ENCODE measurements at regions not wholly inside any gene's neighbourhood (a gene's known extent, or its start where the extent isn't known, plus 50 kb on each side); places are given as distances from the start of the nearest gene placed in this dataset.

DNA sequence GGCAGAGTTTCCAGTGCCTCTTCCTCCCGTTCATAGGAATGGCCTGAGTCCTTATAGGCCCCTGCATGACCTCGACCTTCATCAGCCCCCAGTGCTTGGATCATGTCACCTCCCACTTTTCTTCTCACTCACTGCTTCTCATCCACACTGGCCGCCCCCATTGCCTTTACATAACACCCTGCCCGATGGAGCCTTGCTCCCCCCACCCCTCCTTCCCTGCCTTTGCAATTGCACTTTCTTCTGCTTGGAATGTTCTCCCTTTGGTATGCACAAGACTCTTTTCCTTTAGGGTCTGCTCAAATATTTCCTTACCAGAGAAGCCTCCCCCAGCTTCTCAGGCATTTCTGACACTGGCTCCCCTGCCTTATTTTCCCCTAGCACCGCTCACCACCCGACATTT, 125.2 kb upstream of the KCNJ6 start:
- ChIA-PET CTCF (no interaction called here), POLR2A (no interaction called here)
- no peak for DNase-seq (ENCODE audit: extremely low spot score)
- TF ChIP-seq HDGF (IDR thresholded peaks at IDR 0.05; ENCODE audit: borderline replicate concordance) (no peak), BHLHE40 (IDR thresholded peaks at IDR 0.05; ENCODE audit: borderline replicate concordance) (no peak), FOXM1 (IDR thresholded peaks at IDR 0.05; ENCODE audit: borderline replicate concordance) (no peak)

DNA sequence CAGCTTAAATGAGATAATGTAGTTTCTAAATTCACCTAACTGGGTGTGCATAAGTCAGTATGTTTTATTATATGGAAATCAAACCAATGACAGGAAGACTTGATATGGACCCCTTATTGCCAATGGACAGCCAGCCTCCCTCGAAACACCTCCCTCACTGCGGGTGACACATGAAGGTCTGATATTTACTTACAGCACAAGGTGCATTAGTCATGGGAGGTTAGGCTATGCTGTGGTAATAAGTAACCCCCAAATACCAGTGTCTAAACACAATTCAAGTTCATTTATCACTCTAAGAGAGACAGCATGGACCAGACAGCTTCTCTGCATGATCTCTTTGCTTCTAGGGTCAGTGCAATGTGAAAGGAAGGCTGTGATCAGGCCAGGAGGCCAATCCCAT, 126.0 kb upstream of the KCNJ6 start:
- no peak for DNase-seq (ENCODE audit: extremely low spot score)
- TF ChIP-seq ARNT (IDR thresholded peaks at IDR 0.05) (no peak), FOXA1 (IDR thresholded peaks at IDR 0.05) (no peak), TARDBP (IDR thresholded peaks at IDR 0.05) (no peak), FOXM1 (IDR thresholded peaks at IDR 0.05; ENCODE audit: borderline replicate concordance) (no peak), FOXK2 (IDR thresholded peaks at IDR 0.05) (no peak), SUZ12 (IDR thresholded peaks at IDR 0.05) (no peak), BHLHE40 (IDR thresholded peaks at IDR 0.05; ENCODE audit: borderline replicate concordance) (no peak), HDGF (IDR thresholded peaks at IDR 0.05; ENCODE audit: borderline replicate concordance) (no peak), NFRKB (IDR thresholded peaks at IDR 0.05) (no peak), LEF1 (IDR thresholded peaks at IDR 0.05; ENCODE audit: borderline replicate concordance) (no peak)
- TF ChIP-seq, protein P1, sequence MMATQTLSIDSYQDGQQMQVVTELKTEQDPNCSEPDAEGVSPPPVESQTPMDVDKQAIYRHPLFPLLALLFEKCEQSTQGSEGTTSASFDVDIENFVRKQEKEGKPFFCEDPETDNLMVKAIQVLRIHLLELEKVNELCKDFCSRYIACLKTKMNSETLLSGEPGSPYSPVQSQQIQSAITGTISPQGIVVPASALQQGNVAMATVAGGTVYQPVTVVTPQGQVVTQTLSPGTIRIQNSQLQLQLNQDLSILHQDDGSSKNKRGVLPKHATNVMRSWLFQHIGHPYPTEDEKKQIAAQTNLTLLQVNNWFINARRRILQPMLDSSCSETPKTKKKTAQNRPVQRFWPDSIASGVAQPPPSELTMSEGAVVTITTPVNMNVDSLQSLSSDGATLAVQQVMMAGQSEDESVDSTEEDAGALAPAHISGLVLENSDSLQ (IDR thresholded peaks at IDR 0.05): no peak
- ChIA-PET POLR2A (no interaction called here), CTCF (no interaction called here)

DNA sequence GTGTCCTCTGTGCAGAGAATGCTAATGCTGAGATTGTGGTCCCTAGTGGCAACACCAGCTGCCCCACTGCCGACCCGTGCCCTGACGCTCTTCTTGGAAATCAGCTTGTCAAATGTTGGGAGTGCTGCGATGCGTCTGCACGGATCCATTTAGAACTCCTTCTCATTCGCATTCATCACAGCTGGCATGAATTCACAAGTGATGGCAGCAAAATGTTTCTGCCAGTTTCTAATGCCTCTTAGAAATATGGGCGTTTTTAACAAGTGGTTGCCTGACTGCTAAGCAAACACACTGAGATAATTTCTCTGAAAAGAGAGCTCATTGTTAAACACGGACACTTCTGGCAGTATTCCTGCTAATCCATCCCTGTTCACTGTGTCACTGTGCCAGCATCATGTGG, 131.9 kb upstream of the KCNJ6 start:
- no peak for TF ChIP-seq LEF1 (IDR thresholded peaks at IDR 0.05; ENCODE audit: borderline replicate concordance)
- no peak for TF ChIP-seq ELF4 (IDR thresholded peaks at IDR 0.05)
- TF ChIP-seq TARDBP (IDR thresholded peaks at IDR 0.05): no peak
- TF ChIP-seq FOXK2 (IDR thresholded peaks at IDR 0.05): no peak
- TF ChIP-seq FOXA1 (IDR thresholded peaks at IDR 0.05): no peak
- TF ChIP-seq, protein P1 (IDR thresholded peaks at IDR 0.05): no peak
- TF ChIP-seq HDGF (IDR thresholded peaks at IDR 0.05; ENCODE audit: borderline replicate concordance): no peak
- no peak for TF ChIP-seq FOXM1 (IDR thresholded peaks at IDR 0.05; ENCODE audit: borderline replicate concordance)
- TF ChIP-seq ZNF384 (IDR thresholded peaks at IDR 0.05): no peak
- no peak for TF ChIP-seq ARNT (IDR thresholded peaks at IDR 0.05)
- no peak for TF ChIP-seq SP1 (IDR thresholded peaks at IDR 0.05)
- TF ChIP-seq NFRKB (IDR thresholded peaks at IDR 0.05): no peak
- no peak for TF ChIP-seq SUZ12 (IDR thresholded peaks at IDR 0.05)
- no peak for TF ChIP-seq BHLHE40 (IDR thresholded peaks at IDR 0.05; ENCODE audit: borderline replicate concordance)
- TF ChIP-seq L3MBTL2 (conservative IDR thresholded peaks at IDR 0.05): no peak
- CTCF ChIA-PET: no interaction called here
- no peak for DNase-seq (ENCODE audit: extremely low spot score)
- POLR2A ChIA-PET: no interaction called here

DNA sequence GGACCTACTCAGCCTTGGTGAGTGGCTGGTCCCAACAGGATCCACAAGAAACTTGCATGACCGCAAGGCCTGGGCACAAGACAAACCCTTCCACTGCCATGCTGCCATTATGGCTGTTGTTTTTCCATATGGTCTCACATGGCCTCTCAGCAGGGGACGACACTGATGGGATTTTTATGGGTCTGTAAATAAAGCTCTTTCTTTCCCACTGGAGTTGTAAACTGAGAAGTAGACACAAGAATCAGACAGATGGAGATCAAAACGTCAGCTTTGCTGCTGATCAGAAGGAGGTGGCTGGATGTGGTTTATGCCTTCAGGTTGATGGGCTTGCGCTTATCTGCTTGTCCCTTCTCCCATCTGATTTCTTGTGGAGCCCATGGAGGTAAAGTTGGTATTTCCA, 138.1 kb upstream of the KCNJ6 start:
- no peak for TF ChIP-seq SP1 (IDR thresholded peaks at IDR 0.05)
- no peak for TF ChIP-seq HDGF (IDR thresholded peaks at IDR 0.05; ENCODE audit: borderline replicate concordance)
- TF ChIP-seq ZNF384 (IDR thresholded peaks at IDR 0.05): no peak
- no peak for TF ChIP-seq TARDBP (IDR thresholded peaks at IDR 0.05)
- TF ChIP-seq, protein P1 (IDR thresholded peaks at IDR 0.05): no peak
- TF ChIP-seq FOXM1 (IDR thresholded peaks at IDR 0.05; ENCODE audit: borderline replicate concordance): no peak
- TF ChIP-seq NFRKB (IDR thresholded peaks at IDR 0.05): no peak
- TF ChIP-seq FOXK2 (IDR thresholded peaks at IDR 0.05): no peak
- no peak for TF ChIP-seq BHLHE40 (IDR thresholded peaks at IDR 0.05; ENCODE audit: borderline replicate concordance)
- no peak for TF ChIP-seq L3MBTL2 (conservative IDR thresholded peaks at IDR 0.05)
- no peak for TF ChIP-seq ARNT (IDR thresholded peaks at IDR 0.05)
- no peak for TF ChIP-seq CTBP1 (IDR thresholded peaks at IDR 0.05; ENCODE audit: borderline replicate concordance)
- TF ChIP-seq SUZ12 (IDR thresholded peaks at IDR 0.05): no peak
- TF ChIP-seq LEF1 (IDR thresholded peaks at IDR 0.05; ENCODE audit: borderline replicate concordance): no peak
- ChIA-PET CTCF (no interaction called here), POLR2A (no interaction called here)
- DNase-seq (ENCODE audit: extremely low spot score): no peak

DNA sequence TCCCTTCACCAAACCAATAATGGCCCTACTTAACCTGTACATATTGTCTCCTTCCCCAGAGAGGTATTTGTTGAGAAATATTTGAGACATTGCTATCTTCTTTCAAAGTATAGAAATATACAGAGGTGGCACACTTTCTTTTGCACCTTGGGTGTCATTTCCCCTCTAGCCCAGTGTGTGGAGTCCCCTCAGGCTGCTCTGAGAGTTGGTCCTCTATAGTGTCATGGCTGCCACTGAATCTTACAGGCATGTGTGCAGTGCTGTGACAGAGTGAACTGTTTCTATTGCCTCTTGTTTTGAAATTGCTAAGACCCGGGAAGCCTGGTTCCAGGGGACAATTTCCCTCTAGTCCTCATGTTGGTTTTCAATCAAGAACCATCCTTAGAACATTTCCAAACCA, 140.2 kb upstream of the KCNJ6 start:
- CTCF ChIA-PET: no interaction called here
- POLR2A ChIA-PET: no interaction called here
- TF ChIP-seq ARNT (IDR thresholded peaks at IDR 0.05) (no peak), L3MBTL2 (conservative IDR thresholded peaks at IDR 0.05) (no peak), SP1 (IDR thresholded peaks at IDR 0.05) (no peak), HDGF (IDR thresholded peaks at IDR 0.05; ENCODE audit: borderline replicate concordance) (no peak), TARDBP (IDR thresholded peaks at IDR 0.05) (no peak), ELF4 (IDR thresholded peaks at IDR 0.05) (no peak), SUZ12 (IDR thresholded peaks at IDR 0.05) (no peak), ZNF384 (IDR thresholded peaks at IDR 0.05) (no peak), BHLHE40 (IDR thresholded peaks at IDR 0.05; ENCODE audit: borderline replicate concordance) (no peak), FOXM1 (IDR thresholded peaks at IDR 0.05; ENCODE audit: borderline replicate concordance) (no peak), NFRKB (IDR thresholded peaks at IDR 0.05) (no peak), LEF1 (IDR thresholded peaks at IDR 0.05; ENCODE audit: borderline replicate concordance) (no peak), FOXA1 (IDR thresholded peaks at IDR 0.05) (no peak), FOXK2 (IDR thresholded peaks at IDR 0.05) (no peak)
- TF ChIP-seq, protein P1 (IDR thresholded peaks at IDR 0.05): no peak
- DNase-seq (ENCODE audit: extremely low spot score): no peak

DNA sequence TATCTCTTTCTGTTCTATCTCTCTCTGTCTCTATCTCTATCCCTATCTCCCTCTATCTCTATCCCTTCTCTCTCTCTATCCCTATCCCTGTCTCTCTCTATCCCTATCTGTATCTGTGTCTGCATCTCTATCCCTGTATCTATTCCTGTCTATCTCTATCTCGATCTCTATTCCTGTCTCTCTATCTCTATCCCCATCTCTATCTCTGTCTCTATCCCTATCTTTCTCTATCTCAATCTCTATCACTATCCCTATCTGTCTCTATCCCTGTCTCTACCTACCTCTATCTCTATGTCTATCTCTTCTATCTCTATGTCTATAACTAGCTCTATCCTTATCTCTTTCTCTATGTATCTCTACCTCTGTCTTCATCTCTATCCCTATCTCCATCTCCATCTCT, 141.4 kb upstream of the KCNJ6 start:
- TF ChIP-seq ARNT (IDR thresholded peaks at IDR 0.05) (no peak), SP1 (IDR thresholded peaks at IDR 0.05) (no peak), SUZ12 (IDR thresholded peaks at IDR 0.05) (no peak), FOXA1 (IDR thresholded peaks at IDR 0.05) (no peak), TARDBP (IDR thresholded peaks at IDR 0.05) (no peak), LEF1 (IDR thresholded peaks at IDR 0.05; ENCODE audit: borderline replicate concordance) (no peak), CTBP1 (IDR thresholded peaks at IDR 0.05; ENCODE audit: borderline replicate concordance) (no peak), HDGF (IDR thresholded peaks at IDR 0.05; ENCODE audit: borderline replicate concordance) (no peak), NFRKB (IDR thresholded peaks at IDR 0.05) (no peak), L3MBTL2 (conservative IDR thresholded peaks at IDR 0.05) (no peak), FOXM1 (IDR thresholded peaks at IDR 0.05; ENCODE audit: borderline replicate concordance) (no peak), FOXK2 (IDR thresholded peaks at IDR 0.05) (no peak), ELF4 (IDR thresholded peaks at IDR 0.05) (no peak), BHLHE40 (IDR thresholded peaks at IDR 0.05; ENCODE audit: borderline replicate concordance) (no peak), ZNF384 (IDR thresholded peaks at IDR 0.05) (no peak)
- TF ChIP-seq, protein P1 (IDR thresholded peaks at IDR 0.05): no peak
- POLR2A ChIA-PET: no interaction called here
- no peak for DNase-seq (ENCODE audit: extremely low spot score)
- CTCF ChIA-PET: no interaction called here
